ENCODE measurements at regions not wholly inside any gene's neighbourhood (a gene's known extent, or its start where the extent isn't known, plus 50 kb on each side); places are given as distances from the start of the nearest gene placed in this dataset.

DNA sequence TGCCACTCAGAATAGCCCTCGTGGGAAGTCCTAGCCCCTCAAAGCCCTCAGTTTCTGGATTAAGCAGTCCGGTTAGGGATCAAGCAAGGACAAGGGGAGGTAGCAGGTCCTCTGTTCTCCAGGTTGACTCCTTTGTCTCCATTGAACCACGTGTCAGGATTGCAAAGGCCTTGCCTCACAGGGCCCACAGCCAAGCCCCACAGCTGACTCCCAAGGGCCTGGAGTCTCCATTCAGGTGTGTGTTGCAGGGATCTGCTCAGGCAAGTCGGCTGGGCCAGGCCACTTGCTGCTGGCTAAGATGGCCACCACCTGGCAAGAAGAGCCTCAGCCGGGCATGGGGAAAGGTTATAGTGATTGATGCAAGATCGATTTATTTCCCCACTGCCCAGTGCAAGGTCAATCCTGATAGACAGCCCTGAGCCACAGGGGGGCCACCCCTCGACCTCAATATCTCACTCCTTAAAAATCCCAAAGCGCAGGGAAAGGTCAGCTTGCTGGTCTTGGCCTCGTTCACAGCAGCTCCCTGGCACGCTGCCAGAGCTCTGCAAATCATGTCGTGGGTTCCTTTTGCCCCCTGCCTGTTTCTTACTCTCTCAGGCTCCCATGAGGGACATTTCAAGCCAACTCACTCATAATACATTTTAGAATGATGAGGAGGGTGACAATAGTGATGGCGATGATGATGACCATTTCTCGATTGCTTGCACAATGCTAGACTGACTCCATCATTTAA lies 75.9 kb downstream of the EDN3 start:
- no peak for DNase-seq

DNA sequence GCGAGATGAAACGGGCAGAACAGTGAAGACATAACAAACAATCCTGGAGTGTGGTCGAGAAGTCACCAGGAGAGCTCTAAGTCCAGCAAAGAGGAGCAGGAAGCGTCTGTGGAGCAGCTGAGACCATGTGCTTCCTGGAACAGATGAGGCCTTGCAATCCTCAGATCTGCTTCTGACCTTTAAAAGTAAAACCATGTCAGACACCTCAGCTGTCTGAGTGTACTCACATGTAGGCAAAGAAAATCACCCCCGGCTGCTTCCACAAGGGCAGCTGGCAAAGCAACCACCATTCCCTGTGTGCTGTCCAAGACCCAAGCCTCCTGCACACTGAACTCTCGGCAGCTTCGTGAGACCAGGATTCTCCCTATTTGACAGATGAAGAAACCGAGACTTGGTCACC lies 76.6 kb downstream of the EDN3 start:
- no peak for DNase-seq

DNA sequence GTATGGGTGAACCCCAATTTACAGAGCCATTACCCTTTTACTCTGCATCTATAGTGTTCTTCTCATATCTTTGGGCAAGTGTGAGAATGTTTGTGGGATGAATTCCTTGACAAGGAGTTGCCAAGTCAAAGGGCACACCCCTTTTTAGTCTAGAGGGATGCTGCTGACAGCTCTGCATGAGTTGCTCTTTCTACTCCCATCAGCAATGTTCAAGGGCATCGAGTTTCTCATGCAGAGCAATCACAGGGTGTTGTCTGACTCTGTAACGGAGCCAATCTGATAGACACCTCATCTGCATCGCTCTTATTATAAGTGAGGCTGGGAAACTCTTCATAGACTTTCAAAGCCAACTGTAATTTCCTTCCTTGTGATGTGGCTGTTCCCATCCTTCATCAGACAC lies 77.4 kb downstream of the EDN3 start:
- DNase-seq = no peak

DNA sequence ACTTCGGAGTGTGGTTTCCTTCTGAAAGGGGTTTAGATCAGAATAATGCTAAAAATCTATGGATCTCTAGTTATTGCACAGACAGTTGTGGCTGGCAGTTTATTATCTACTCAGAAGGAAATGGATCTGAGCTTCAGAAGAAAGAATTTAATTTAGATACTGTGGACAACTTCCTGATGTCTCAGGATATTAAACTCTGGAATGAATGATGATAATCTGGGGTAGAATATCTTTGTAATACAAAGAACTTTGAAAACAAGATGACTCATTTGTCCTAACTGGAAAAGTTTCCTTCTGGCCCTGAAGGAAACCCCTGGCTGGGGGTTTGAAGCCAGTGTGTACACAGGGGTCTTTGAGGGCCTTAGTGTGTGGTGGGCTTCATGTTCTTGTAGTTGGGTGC lies 78.0 kb downstream of the EDN3 start:
- no peak for DNase-seq

DNA sequence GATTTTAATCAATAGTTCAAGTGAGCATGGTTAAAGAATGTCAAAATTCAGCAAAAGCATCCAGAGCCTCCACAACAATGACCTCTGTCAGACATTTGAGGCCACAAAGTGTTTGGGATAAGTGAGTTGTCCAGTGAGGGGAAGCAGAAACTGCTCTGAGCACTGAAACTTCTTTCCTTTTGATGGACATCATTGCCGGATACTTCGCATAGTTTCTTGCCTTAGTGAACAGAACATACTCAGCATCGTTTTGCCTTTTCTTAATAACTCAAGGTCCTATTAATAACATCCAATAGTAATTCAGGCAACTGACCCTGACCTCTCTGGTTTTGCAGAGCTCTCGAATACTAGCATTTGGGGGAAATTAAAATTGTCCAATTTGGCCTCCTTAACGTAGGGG lies 78.6 kb downstream of the EDN3 start:
- no peak for DNase-seq

DNA sequence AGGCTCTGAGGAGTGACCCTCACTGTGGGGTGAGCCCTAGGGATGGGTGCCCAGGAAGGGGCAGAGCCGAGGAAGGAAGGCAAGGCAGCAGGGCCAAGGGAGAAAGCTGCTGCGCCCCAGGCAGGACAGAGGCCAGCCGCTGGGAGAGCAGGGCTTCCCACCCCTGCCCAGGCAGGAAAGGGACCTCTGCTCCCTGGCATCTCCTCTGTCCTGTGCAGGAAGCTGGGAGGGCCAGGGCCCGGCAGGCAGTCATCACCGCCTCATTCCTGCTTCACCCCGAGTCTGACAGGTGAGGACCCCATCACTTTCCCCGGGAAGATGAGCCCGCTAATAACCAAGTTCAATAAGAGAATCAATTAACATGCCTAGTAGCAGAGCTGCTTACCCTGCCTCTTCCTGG lies 81.3 kb downstream of the EDN3 start:
- no peak for DNase-seq

DNA sequence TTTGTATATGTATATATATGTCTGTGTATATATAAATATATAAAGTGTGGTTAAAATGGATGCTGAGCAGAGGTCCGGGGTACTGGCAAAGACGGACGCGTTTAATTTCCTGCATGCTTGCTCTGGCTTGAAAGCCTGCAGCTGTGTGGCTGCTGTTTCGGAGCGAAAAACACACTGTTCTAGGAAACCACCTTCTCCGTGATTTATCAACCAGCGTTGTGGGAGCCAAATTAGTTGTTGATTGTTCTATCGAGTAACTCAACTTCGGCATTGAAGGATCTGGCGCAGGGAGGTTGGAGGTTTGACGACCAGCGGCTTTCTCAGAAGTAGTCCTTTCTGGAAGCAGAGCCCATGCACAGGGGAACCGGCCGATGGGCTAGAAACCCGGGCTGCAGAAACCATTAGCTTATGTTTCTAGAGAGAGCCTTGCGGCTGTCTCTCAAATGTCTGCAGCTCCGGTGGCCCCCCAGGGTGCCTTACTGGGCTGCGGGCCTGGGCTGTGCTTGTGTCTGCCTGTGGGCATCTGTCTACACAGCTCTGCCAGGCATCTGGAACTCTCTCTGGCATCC lies 81.8 kb downstream of the EDN3 start:
- DNase-seq = no peak

DNA sequence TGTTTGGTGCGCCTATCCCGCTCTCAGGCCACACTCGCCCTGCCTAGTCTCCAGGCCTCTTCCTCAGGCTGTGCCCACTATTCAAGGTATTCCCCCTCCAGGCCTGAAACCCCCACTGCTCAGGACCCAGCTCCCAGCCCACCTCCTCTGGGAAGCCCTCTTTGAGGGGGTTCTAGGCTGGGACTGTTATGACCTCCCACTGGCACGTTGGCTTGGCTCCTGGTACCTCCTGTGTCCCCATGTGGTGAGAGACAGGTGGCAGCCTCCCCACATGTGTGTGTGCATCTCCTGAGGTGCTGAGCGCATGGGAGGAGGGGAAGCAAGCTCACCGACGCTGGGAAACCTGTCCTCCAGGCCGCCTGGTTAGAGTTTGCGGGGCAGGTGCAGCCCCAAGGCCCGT lies 82.5 kb downstream of the EDN3 start:
- DNase-seq = no peak

DNA sequence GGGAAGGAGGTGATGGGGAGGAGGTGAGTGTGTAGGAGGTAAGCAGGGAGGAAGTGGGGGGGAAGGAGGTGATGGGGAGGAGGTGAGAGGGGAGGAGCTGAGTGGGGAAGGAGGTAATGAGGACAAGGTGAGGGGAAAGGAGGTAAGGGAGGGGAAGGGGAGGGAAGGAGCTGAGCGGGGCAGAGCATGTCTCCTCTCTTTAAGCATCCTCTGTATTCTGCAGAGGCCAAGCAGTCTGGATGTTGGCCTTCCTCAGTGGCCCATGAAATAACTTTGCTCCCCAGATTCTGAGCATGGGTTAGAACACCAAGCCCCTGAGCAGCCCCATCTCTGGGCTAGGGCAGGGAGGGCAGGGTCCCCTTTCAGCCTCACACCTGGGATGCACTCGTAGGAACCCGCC lies 84.6 kb downstream of the EDN3 start:
- no peak for DNase-seq

DNA sequence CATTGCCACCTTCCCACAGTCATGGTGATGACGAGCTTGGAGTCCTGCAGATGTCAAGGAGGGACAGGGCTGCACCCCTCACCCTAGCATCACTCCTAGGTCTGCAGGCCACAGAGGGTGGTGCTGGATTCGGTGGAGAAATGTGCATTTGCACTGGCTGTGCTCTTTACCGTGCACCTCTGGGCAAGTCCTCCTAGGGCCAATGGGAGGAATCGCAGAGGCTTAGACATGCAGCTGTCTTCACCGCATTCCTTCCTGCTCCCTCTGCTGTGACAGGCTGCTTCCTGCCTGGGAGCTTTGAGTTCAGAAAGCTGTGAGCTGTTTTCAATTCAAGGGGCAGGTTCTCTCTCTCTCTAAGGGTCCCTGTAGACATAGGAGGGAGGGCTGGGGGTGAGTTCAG lies 85.1 kb downstream of the EDN3 start:
- peak; percentile 5 for DNase-seq

DNA sequence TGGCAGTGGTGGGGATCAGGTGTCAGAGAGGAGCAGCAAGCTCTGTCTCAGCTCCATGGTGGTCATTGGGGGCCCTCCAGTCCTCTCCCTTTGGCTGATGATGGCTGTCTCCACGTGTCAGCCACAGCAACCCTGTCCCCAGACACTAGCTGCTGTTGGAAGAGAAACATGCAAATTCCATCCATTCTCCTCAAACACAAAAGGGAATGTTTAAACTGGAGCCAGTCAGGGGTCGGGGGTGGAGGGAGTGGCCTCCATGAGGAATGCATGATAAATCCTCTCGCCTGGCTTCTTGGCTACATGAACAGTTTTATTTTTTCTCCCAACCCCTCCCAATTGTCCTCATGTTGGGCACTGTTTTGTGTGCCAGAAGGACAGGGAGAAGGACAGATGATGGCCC lies 86.4 kb downstream of the EDN3 start:
- no peak for DNase-seq

DNA sequence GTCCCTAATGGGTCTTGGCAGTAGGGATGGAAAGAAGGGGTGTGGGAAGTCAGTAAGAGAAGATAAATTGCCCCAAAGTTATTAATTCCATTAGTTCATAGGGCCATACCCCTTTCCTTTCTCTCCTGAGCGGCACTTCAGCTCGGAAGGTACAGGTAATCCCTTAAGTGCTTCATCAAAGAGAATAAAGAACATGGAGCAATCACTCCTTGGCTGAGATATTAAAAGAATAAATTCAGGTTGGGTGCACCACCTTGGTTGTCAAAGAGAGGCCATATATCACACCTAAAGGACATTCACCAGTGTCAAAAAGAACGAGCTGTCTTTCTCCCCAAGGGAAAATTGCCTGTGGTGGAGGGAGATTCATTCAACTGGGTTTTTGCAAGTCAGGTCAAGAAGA lies 87.5 kb downstream of the EDN3 start:
- no peak for DNase-seq

DNA sequence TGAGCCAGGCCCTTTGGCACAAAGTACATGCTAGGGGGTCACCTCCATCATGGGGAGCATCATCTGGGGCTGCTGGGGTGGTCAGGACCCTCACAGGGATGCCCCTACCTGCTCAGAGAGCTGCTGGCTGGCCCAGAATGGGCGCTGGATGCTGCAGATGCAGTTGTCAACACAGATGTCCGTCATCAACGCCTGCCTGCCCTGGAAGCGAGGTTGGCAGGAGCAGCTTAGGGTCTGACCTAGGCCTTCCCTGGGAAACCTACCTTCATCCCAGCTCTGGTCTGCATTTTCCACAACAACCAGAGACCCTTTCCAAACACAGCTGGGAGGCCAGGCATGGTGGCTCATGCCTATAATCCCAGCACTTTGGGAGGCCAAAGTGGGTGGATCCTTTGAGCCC lies 88.0 kb downstream of the EDN3 start:
- no peak for DNase-seq

DNA sequence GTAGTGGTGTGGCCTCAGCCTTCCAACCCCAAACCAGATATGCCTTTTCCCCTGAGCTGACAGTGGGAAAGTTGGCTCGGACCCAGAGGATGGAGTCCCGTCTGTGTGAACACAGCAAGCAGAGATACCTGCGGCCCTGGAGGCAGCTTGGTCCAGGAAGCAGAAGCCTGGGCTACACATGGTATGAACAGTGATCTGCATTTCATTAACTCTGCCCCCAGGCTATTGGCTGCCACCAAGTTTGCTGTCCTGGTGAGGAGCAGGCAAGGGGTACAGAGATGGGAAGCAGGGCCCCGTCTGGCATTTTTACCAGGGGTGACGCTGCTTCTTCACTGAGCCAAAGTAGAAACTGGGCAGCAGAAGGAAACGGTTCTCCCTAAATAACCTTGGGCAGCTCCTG lies 90.0 kb downstream of the EDN3 start:
- DNase-seq = no peak

DNA sequence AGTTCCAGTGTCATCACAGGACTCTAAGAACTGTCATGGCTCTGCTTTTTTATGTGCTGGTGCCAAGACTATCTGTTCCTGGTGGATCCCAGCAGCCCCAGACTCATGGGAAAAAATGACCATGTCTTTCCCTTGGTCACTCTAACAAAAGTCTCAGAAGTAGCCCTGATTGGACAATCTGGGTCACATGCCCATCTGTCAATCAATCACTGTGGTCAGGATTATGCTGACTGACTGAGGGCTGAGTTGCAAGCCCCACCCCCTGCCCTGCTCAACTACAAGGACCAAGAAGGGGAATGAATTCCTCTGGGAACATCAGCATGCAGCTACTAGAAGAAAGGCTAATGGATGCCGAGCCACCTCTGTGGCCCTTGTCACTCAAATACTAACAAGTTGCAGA lies 91.6 kb downstream of the EDN3 start:
- DNase-seq = no peak

DNA sequence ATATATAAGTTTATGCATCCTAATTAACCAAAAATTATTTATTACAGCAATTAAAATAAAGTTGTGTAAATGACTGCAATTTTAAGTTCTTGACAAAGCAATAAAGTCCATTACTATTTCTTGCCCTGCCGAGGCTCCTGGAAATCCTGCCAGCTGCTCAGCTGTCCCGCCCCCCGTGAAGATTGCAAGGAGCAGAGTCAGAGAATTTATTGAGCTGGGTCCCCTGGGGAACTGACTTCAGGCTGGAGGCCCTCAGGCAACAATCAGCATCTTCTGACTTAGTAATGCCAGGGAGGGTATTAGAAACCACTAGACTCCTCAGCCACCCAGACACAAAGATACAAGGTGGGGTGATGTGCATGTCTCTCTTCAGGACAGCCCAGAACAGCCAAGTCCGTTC lies 92.3 kb downstream of the EDN3 start:
- DNase-seq = no peak

DNA sequence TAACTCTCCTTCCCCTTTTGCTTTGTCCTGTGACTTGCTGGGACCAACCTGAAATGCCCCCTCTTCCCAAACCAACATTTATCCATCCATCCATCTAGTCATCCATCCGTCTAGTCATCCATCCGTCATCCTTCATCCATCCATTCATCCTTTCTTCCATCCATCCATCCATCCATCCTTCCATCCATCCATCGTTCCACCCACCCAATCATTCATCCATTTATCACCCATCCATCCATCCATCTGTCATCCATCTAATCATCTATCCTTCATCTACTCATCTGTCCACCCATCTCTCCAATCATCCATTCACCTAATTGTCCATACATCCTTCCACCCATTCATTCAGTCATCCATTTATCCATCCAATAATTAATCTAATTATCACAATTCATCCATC lies 92.7 kb downstream of the EDN3 start:
- DNase-seq = no peak

DNA sequence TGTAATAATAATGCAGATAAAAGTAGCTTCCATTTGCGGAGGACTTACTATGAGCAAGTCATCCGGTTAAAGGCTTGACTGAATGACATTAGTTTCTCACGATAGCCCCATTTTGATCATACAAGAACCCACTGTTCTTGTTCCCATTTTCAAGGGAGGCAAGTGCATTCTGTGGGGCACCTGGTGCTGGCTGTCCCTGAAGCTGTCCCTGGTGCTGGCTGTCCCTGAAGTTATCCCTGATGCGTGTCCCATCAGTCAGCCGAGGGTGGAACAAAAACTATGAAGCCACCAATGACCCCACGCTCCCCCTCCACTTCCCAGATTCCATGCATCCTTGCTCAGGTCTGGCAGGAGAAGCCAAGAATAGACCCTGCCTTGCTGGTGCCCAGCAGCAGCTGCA lies 95.3 kb downstream of the EDN3 start:
- no peak for DNase-seq

DNA sequence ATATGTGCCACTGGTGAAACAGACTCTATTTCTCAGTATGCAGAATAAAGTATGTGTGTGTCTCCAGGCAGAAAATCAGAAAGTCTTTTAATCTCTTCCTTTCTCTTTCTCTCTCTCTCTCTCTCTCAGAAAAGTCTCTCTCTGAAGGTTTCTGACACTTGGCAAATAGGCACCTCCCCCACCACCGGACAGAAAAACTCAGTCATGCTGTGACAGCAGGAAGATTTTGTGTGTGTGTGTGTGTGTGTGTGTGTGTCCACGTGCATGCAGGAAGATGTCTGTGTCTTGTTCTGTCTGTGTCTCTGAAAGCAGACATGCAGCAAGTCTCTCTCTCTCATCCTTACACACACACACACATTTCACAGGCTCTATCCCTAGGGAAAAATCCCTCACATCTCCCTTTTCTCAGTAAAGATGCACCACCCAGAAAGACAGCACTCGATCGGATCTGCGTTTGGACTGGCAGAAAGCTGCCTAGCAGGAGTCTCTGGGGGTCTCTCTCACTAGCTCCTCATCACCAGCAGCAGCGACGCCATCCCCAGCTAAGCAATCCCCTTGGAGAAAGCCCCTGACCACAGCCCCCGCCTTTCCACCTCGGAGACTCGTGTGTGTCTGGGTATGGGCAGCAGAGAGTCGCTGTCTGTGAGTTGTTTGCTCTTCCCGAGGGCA lies 98.3 kb downstream of the EDN3 start:
- peak; percentile 18 for DNase-seq

DNA sequence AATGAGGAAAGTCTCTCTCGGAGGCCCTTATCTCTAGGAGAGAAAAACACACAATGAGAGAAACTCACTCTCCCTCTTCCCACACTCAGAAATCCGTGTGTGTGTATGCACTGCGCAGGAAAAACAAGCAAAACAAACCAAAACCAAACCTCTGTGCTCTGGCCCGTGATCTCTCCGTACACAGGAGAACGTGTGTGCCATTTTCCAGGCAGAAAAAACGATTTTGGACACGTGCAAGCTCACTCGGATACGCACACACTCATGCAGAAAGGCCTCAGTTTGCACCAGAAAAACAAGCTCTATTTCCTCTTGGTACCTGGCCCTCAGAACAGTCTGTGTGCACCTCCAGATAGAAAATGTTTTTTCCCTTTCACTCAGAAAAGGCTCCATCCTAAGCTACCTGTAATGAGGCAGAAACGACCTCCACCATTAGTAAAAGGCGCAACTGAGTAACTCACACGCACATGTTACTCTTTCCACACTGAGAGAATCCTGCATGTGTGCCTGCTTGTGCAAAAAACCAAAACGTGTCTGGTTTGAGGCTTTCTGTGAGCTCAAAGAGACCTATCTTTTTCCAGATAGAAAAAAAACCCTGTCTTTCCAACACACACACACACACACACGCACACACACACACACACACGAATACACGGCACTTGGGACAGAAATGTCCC lies 99.2 kb downstream of the EDN3 start:
- DNase-seq = no peak

DNA sequence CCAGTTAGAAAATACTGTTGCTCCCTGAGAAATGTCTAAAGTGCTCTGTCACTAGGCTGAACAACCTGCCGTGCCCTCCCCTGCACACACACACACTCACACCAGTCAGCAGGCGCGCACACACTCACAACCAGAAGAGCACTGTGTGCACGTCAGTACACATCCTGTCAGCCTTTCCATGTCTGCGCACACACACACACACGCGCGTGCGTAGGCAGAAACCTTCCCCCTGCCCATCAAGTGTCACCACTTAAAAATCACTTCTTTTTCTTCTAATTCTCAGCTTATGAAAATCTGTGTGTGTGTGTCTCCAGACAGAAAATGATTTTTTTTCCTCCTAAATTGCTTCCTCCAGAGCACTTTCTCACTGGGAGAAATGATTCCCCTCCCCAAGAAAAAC lies 100.3 kb downstream of the EDN3 start:
- DNase-seq = peak; percentile 37

DNA sequence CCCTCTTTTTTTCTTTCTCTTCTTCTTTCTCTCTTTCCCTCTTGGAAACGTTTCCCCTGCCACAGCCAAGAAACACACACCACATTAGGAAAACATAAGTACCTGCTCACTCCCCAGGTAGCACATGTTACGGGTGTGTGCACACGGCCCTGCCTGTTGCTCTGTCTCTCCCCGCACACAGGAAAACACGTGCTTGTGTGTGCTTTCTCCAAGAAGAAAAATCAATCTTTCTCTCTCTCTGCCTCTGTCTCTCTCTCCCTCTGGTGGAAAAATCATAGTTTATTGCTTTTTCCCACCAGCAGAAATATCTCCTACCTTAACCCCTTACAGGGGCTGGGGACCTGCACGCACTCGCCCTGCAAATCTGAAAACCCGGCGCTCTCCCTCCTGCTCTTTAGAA lies 102.3 kb downstream of the EDN3 start:
- DNase-seq = peak; percentile 16

DNA sequence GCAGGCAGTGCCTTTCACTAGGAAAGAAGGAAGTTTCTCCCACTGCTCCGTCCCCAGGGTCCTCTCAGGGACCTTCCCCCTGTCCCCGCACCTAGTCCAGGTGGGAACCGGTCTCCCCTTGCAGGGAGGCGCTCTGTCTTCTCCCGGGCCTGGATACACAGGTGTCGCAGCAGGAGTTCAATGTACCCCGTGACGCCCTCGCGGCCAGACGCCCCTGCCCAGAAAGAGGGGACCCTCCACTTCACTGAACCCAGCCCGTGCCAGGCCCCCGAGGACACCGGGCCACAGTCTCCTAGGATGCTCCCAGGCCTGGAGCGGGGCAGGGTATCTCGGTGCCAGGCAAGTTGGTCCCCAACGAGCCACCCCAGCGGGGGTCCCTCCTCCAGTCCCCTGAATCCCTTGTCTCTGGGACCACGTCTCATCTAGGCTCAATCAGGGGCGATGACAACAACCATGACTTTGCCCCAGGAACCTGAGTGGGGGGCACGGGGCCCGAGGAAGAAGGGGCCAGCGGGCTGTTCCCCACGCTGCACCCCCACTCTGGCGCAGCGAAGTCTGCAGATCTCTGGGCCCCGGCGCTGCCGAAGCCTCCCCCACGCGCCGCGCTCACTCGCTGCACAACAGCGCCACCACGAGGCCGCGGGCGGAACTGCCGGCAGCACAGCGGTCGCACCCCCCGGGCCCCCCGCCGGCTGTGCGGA lies 103.0 kb downstream of the EDN3 start:
- peak; percentile 77 for DNase-seq

DNA sequence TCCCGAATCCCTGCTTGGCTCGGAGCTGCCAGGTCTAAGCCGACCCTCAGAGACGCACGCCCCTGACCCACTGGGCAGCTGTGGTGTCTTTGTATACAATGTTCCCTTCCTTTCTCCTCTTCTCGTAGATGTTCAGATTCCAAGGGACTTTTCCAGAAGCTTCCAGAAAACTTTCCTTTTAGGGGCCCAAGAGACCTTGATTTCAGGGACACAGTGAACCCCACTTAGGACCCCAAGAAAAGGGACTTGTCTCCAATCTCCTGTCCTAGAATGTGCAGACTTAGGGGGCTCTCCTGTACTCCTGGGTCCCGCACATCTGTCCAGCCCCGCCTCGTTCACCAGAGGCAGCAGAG lies 103.5 kb downstream of the EDN3 start:
- no peak for DNase-seq

All from stimulated activated CD4-positive, alpha-beta T cell treated with anti-CD3 and anti-CD28 coated beads, Interleukin-15, amount 100 ng/mL, for 24 hours (primary cell).